ENCODE measurements at regions not wholly inside any gene's neighbourhood (a gene's known extent, or its start where the extent isn't known, plus 50 kb on each side); places are given as distances from the start of the nearest gene placed in this dataset.

DNA sequence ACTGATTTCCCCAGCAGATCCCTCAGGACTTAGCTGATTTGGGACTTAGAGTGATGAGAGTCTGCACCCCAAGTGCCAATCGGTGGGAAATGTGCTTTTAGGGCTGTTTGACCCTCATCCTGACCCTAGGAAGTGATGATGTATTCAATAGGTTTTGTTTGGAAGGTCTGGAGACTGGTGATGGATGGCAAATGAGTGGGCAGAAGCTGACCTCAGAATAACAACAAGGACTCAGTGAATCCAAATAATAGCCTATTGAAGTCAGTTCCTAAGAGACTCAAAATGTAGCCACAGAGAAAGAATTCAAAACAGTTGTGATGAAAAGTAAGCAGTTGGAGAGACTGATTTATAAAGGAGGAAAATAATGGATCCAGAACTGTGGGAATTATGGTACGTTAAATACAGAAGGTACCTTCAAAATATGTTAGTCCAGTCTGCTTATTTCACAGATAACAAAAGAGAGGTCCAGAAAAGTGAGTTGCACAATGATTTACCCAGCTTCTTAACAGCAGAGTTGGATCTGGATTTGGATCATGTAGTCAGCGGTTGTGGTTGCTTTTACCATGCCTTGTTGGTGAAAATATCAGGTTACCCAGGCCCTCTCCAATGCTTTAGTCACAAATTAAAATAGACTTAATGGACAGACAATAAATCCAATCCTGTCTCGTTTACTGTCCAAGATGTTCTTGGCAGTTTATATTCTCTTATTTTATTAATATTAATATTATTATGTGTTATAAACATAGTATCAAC, 123.0 kb upstream of the PTBP2 start:
- TF ChIP-seq POLR2AphosphoS5 (IDR thresholded peaks at IDR 0.05; ENCODE audit: borderline replicate concordance, low read depth, low read length) (no peak), EZH2 (IDR thresholded peaks at IDR 0.05) (no peak)

Measured in SK-N-MC (cell line).